Fibroblast of the aortic adventitia (primary cell): ENCODE measurements at regions not wholly inside any gene's neighbourhood (a gene's known extent, or its start where the extent isn't known, plus 50 kb on each side); places are given as distances from the start of the nearest gene placed in this dataset.
"Not testable (repeated sequence)": the region's sequence is repeated elsewhere in the genome, so short reads cannot be mapped to it uniquely, and the experiment has no call there.

Experiments used
- DNase-seq: peaks from one replicate; pipeline ENCODE4 v3.0.0-alpha.2; 2010; ENCODE audit warnings: low read depth
- H3K4me3 ChIP-seq: 2 replicates; pipeline ENCODE4 v1.5.1; 2011; ENCODE audit warnings: low read depth, mild to moderate bottlenecking, control low read depth, low read length, moderate library complexity
- CTCF ChIP-seq: IDR thresholded peaks from 2 replicates; pipeline ENCODE4 v1.5.1; 2011; ENCODE audit warnings: mild to moderate bottlenecking, low read length, control low read depth, inconsistent platforms; ENCODE audit not compliant: insufficient read depth

DNA sequence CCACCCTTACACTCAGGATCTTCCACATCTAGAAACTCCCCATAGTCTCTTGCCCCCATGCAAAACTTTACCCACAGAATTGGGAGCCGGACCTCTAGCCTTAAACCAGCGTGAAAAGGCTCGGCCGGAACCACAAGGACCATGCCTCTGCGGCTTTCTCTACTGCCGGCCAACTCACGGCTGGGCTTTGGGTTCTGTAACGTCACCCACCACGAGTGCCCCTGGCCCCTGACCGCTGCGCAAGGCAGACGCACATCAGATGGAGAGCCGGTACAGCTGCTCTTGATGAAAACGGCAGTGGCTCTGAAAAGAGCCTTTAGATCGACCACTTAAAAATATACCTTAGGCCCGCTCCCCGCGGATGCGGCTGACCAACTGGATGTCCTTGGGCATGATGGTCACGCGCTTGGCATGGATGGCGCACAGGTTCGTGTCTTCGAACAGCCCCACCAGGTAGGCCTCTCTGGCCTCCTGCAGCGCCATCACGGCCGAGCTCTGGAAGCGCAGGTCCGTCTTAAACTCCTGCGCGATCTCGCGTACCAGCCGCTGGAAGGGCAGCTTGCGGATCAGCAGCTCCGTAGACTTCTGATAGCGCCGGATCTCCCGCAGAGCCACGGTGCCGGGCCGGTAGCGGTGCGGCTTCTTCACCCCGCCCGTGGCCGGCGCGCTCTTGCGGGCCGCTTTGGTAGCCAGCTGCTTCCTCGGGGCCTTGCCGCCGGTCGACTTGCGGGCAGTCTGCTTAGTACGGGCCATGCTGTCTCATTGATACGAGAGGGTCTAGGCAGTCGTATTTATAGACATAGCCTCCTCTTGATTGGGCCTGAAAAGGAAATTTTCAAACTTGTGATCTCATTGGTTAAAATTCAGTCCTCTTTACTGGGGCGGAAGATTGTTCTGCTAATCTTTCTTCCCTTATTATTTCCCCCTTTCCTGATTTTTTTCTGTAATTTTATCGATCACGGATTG lies 66.3 kb downstream of the FAM72C start:
- TF ChIP-seq CTCF = peak; percentile 17
- H3K4me3 ChIP-seq = peak overlapping the region; percentile 66
- peak; percentile 72 for DNase-seq

DNA sequence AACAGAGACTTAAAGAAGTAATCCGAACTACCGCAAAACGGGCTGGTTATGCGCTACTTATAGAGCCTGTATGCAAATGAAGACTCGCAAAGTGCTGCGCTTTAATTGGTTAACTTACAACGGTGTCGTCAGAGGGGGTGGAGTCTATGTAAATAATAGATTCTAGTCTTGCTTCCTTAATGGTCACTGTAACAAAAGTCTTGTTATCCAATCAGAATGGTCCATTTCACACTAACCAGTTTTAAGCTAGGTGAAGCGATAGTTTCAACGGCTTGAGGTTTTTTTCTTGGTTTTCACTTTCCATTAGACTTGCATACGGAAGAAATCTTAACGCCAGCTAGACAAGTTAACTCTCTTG lies 67.2 kb downstream of the FAM72C start:
- DNase-seq = not testable (repeated sequence)

DNA sequence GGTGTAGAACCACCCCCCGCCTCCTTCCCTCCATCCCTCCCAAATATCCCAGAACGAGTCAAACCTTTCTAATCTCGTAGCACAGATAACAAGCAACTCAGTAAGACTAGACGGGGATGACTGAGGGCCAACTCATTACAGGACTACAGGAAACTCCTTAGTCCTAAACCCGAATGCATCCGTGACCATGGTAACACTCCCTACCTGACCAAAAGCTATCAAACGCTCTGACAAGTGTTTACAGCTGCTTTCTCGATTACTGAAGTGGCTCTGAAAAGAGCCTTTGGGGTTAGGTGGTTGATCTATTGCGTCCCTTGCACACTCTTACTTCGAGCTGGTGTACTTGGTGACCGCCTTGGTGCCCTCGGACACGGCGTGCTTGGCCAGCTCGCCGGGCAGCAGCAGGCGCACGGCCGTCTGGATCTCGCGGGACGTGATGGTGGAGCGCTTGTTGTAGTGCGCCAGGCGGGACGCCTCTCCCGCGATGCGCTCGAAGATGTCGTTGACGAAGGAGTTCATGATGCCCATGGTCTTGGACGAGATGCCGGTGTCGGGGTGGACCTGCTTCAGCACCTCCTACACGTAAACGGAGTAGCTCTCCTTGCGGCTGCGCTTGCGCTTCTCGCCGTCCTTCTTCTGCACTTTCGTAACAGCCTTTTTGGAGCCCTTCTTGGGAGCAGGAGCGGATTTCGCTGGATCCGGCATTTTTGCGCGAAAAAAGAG lies 67.7 kb downstream of the FAM72C start:
- peak; percentile 53 for DNase-seq
- peak overlapping the region; percentile 66 for H3K4me3 ChIP-seq

More for the DNA sequence above, 67.2 kb downstream of the FAM72C start:
- H3K4me3 ChIP-seq = peak overlapping the region; percentile 66

DNA sequence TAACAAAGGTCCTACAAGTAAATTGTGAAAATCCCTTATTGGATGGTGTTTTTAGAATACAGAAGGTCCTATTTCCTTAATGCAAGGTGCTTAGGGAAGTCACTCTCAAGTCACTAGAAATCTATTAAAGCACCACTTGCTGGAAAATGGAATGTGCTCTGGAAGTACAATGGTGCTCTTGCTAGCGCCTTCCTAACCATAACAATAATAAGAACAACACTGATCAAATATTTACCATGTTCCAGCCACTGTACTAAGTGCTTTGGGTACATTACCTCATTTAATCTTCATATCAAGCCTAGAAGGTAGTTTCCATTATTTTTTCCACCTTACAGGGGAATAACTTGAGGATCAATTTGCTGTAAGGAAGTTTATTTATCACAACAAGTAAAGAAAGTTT lies 75.4 kb downstream of the FAM72C start:
- not testable (repeated sequence) for DNase-seq

DNA sequence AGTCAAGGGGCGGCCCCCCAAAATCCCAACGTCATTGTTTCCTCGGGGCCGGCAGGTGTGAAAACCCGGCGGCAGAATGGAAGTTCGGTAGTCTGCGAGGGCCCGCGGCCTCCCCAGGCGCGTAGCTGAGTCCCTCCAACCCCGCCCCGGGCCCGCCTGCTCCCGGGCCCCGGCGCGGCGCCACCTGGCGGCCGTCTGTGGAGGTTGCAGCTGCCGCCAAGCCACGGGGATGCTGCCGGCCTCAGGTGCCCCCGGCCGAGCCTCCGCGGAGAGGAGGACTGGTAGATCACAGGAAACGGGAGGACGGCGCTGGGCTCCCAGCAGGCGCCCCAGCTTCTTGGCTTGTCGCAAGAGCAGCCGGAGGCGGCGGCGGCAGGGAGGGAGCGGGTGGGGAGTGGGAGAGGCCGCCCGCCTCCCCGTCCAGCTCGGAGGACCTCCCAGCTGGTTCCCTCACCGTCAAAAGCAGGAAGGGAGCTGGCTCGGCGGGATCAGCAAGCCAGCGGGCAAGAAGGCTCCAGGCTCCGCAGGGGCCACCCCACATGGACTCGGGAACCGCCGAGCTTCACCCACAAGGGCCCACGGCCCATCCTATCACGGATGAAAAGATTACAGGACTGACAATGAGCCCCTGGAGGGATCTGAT lies 86.7 kb downstream of the FAM72C start:
- peak; percentile 33 for TF ChIP-seq CTCF
- DNase-seq = peak; percentile 21
- H3K4me3 ChIP-seq = not testable (repeated sequence)

More for the DNA sequence above, 75.4 kb downstream of the FAM72C start:
- not testable (repeated sequence) for H3K4me3 ChIP-seq

DNA sequence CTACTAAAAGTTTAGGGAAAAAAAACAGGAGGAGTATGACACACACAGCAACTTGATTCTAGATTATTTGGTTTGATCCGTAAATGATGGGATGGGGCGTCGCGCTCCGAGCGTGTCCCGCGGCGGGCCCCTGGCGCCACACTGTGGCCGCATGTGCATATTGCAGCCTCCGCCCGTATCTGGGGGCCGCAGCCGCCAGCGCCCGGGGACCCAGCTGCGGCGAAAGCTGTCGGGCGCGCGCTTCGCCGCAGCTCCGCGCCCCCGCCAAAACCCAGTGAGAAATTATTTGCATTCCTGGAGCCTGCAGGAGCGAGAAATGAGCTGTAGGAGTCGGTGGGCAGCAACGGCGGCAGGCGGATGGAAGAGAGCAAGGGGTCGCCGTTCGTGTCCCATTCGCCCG lies 87.3 kb downstream of the FAM72C start:
- DNase-seq, H3K4me3 ChIP-seq: not testable (repeated sequence)

GRCh38 chr1:143879757-143880536 lies 91.8 kb downstream of the FAM72C start:
- not testable (repeated sequence) for DNase-seq, H3K4me3 ChIP-seq

- H3K4me3 ChIP-seq, DNase-seq: not testable (repeated sequence)
Measured at GRCh38 chr1:143875947-143876346, 95.8 kb downstream of the FAM72C start.

DNA sequence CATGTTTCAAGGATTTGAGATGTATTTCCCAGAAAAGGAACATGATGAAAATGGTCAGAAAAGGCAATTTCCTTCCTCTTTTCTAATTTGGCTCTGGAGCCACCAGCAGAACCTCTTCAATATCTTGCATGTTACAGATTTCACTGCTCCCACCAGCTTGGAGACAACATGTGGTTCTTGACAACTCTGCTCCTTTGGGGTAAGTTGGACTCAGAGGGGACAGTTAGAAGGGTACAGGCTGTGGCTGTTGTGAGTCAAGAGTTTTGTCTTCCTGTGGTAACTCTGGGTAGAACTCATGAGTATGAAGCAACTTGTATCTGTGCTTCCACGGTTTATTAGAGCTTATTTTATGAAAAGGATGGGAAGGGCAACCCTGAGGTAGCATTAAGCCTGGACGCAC lies 97.2 kb downstream of the FAM72C start:
- H3K4me3 ChIP-seq, DNase-seq: not testable (repeated sequence)

DNA sequence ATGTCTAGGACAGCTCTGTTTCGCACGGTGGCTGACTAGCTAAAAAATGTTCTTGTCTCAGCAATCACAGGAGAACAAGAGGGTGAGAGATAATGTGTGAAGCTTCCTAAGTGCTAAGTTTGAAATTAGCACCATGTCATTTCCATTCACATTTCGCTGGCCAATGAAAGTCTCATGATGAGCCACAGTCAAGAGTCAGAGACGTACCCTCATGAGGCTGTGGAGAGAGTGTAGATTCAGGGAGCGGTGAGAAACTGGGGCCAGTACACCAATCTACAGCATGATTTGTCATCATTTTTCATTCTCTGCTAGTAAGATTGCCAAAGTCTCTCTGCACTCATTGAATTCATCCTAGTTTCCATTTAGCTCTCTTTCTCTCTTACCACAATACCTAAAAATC lies 98.1 kb downstream of the FAM72C start:
- DNase-seq, H3K4me3 ChIP-seq: not testable (repeated sequence)

DNA sequence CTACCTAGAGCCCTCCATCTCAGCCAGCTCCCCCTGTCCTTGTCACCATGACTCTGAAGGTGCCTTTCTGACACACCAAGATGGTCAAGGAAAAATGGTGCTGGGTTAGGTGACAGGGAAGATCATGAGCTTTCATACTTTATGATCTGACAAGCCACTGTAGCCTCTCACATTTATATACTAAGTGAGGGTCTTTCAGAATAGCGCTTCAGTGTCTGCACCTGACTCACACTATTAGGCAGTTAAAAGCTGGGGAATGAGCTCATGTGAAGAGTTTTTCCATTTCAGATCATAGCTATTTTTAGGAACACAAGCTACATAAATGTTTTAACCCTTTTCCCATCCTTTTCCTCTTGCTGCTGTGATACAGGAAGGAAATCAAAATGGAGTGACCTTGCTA lies 101.4 kb downstream of the FAM72C start:
- DNase-seq, H3K4me3 ChIP-seq: not testable (repeated sequence)

DNA sequence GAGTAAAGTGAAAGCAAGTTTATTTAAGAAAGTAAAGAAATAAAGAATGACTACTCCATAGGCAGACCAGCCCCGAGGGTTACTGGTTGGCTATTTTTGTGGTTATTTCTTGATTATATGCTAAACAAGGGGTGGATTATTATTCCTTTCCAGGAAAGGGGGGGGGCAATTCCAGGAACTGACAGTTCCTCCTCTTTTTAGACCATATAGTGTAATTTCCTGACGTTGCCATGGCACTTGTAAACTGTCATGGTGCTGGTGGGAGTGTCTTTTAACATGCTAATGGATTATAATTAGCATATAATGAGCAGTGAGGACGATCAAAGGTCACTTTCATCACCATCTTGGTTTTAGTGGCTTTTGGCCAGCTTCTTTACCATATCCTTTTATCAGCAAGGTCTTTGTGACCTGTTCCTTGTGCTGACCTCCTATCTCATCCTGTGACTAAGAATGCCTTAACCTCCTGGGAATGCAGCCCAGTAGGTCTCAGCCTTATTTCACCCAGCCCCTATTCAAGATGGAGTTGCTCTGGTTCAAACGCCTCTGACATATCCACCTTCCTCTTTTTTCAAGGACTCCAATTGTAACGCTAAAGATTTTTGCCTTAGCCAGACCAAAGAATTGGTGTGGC lies 104.1 kb downstream of the FAM72C start:
- DNase-seq, H3K4me3 ChIP-seq: not testable (repeated sequence)

DNA sequence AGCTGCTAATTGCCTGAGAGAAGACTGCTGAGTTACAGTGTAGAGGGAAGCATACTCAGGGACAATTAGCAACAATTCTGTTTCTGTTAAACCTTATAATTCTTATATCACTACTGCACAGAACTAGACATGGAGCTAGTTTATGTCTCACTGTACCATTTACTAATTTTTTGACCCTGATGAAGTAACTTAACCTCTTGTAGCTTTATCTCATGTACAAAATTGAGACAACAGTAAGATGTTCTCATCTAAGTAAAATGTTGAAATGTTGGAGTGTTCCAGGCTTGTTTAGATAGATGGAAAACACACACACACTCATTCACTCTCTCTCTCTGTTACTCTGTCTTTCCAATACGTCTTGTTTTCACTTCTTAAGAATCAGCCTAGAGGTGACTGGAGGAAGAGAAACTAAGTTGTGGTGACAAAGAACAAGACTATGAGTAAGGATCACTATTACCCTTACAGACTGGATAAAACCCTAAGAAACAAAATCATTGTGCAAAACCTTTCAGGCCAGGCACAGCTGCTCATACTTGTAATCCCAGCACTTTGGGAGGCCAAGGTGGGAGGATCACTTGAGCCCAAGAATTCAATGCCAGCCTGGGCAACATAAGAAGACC lies 107.8 kb downstream of the FAM72C start:
- not testable (repeated sequence) for H3K4me3 ChIP-seq, DNase-seq

GRCh38 chr1:143862722-143863121 lies 109.1 kb downstream of the FAM72C start:
- H3K4me3 ChIP-seq, DNase-seq: not testable (repeated sequence)

DNA sequence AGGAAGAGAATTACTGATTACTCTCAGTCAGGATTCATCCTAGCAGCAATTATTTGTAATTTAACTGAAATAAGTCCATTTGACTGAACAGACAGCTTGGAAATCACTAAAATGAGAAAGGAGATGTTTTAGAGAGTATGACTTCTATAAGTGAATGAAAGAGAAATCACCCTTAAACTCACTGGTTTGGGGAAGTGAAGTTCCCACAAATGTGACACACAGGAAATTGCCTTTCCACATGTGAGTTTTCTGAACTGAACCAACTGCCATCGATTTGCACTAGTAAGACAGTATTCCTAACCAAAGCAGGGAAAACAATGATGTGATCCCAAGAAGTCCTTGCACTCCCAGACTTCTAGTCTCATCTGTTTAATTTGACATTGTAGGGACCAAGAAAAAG lies 110.5 kb downstream of the FAM72C start:
- DNase-seq, H3K4me3 ChIP-seq: not testable (repeated sequence)
